GM21423 (cell line): ENCODE measurements at regions not wholly inside any gene's neighbourhood (a gene's known extent, or its start where the extent isn't known, plus 50 kb on each side); places are given as distances from the start of the nearest gene placed in this dataset.

ENCODE experiments used
- ATAC-seq: cut with Tn5 transposase; IDR thresholded peaks from one replicate; pipeline ENCODE4 v1.9.1; 2021; ENCODE audit warnings: mild to moderate bottlenecking, moderate library complexity; ENCODE audit not compliant: unreplicated experiment

GRCh38 chr15:85974742-85975141 is 104.9 kb upstream of the AGBL1 start:
- ATAC-seq, result no peak

- ATAC-seq, result no peak
Observed at GRCh38 chr15:85976102-85976501, 103.6 kb upstream of the AGBL1 start.

- ATAC-seq, result no peak
Observed at GRCh38 chr15:85976986-85977385, 102.7 kb upstream of the AGBL1 start.

- no peak for ATAC-seq
Observed at GRCh38 chr15:85977586-85977985, 102.1 kb upstream of the AGBL1 start.

GRCh38 chr15:85979929-85980328 is 99.7 kb upstream of the AGBL1 start:
- ATAC-seq, result no peak

- no peak for ATAC-seq
Observed at GRCh38 chr15:85980946-85981345, 98.7 kb upstream of the AGBL1 start.

- ATAC-seq, result no peak
Observed at GRCh38 chr15:85984241-85984640, 95.4 kb upstream of the AGBL1 start.

- no peak for ATAC-seq
Observed at GRCh38 chr15:85986116-85986515, 93.6 kb upstream of the AGBL1 start.

- no peak for ATAC-seq
Observed at GRCh38 chr15:85986741-85987140, 92.9 kb upstream of the AGBL1 start.

GRCh38 chr15:85988741-85989140 is 90.9 kb upstream of the AGBL1 start:
- no peak for ATAC-seq

GRCh38 chr15:85992224-85992623 is 87.4 kb upstream of the AGBL1 start:
- no peak for ATAC-seq

GRCh38 chr15:85993116-85993515 is 86.6 kb upstream of the AGBL1 start:
- ATAC-seq, result no peak

GRCh38 chr15:85997618-85998017 is 82.1 kb upstream of the AGBL1 start:
- no peak for ATAC-seq

- ATAC-seq, result no peak
Observed at GRCh38 chr15:85999658-86000057, 80.0 kb upstream of the AGBL1 start.

- ATAC-seq, result no peak
Observed at GRCh38 chr15:86001200-86001599, 78.5 kb upstream of the AGBL1 start.

- no peak for ATAC-seq
Observed at GRCh38 chr15:86002444-86002843, 77.2 kb upstream of the AGBL1 start.

GRCh38 chr15:86004061-86004460 is 75.6 kb upstream of the AGBL1 start:
- ATAC-seq, result no peak

GRCh38 chr15:86006546-86006945 is 73.1 kb upstream of the AGBL1 start:
- ATAC-seq, result no peak

GRCh38 chr15:86009727-86010126 is 69.9 kb upstream of the AGBL1 start:
- no peak for ATAC-seq

GRCh38 chr15:86010398-86010797 is 69.3 kb upstream of the AGBL1 start:
- ATAC-seq, result no peak

GRCh38 chr15:86010891-86011290 is 68.8 kb upstream of the AGBL1 start:
- no peak for ATAC-seq

GRCh38 chr15:86014016-86014415 is 65.7 kb upstream of the AGBL1 start:
- no peak for ATAC-seq

- no peak for ATAC-seq
Observed at GRCh38 chr15:86016750-86017149, 62.9 kb upstream of the AGBL1 start.

- no peak for ATAC-seq
Observed at GRCh38 chr15:86018679-86019078, 61.0 kb upstream of the AGBL1 start.
